ELR (cell line): ENCODE measurements at regions not wholly inside any gene's neighbourhood (a gene's known extent, or its start where the extent isn't known, plus 50 kb on each side); places are given as distances from the start of the nearest gene placed in this dataset.
"Not testable (repeated sequence)": the region's sequence is repeated elsewhere in the genome, so short reads cannot be mapped to it uniquely, and the experiment has no call there.

Experiments
- DNase-seq: peaks from one replicate; pipeline ENCODE4 v3.0.0-alpha.2; 2015; ENCODE audit warnings: low read depth

GRCh38 chr18:55953326-55953725 is 365.3 kb upstream of the TCF4 start:
- DNase-seq: no peak

GRCh38 chr18:55951738-55952137 is 363.7 kb upstream of the TCF4 start:
- not testable (repeated sequence) for DNase-seq

GRCh38 chr18:55950379-55951166 is 362.6 kb upstream of the TCF4 start:
- DNase-seq: no peak

GRCh38 chr18:55934821-55935220 is 346.8 kb upstream of the TCF4 start:
- DNase-seq: no peak

- no peak for DNase-seq
Observed at GRCh38 chr18:55932675-55933074, 344.7 kb upstream of the TCF4 start.

GRCh38 chr18:55927831-55928230 is 339.8 kb upstream of the TCF4 start:
- DNase-seq: peak; percentile 3

GRCh38 chr18:55925772-55926171 is 337.8 kb upstream of the TCF4 start:
- DNase-seq: no peak

GRCh38 chr18:55920063-55920462 is 332.1 kb upstream of the TCF4 start:
- no peak for DNase-seq

GRCh38 chr18:55918444-55918843 is 330.5 kb upstream of the TCF4 start:
- DNase-seq: peak; percentile 1

GRCh38 chr18:55912919-55913318 is 324.9 kb upstream of the TCF4 start:
- DNase-seq: no peak

GRCh38 chr18:55912071-55912470 is 324.1 kb upstream of the TCF4 start:
- no peak for DNase-seq

- no peak for DNase-seq
Observed at GRCh38 chr18:55910296-55910695, 322.3 kb upstream of the TCF4 start.

GRCh38 chr18:55908901-55909366 is 320.9 kb upstream of the TCF4 start:
- DNase-seq: no peak

- peak; percentile 5 for DNase-seq
Observed at GRCh38 chr18:55907453-55908175, 319.6 kb upstream of the TCF4 start.

- peak; percentile 59 for DNase-seq
Observed at GRCh38 chr18:55906536-55906935, 318.5 kb upstream of the TCF4 start.

GRCh38 chr18:55903911-55904310 is 315.9 kb upstream of the TCF4 start:
- no peak for DNase-seq

GRCh38 chr18:55900380-55900779 is 312.4 kb upstream of the TCF4 start:
- peak; percentile 9 for DNase-seq

GRCh38 chr18:55897091-55897689 is 309.2 kb upstream of the TCF4 start:
- no peak for DNase-seq

GRCh38 chr18:55893948-55894347 is 306.0 kb upstream of the TCF4 start:
- DNase-seq: no peak

GRCh38 chr18:55892862-55893813 is 305.1 kb upstream of the TCF4 start:
- DNase-seq: not testable (repeated sequence)

GRCh38 chr18:55886886-55887285 is 298.9 kb upstream of the TCF4 start:
- DNase-seq: peak; percentile 24

- DNase-seq: no peak
Observed at GRCh38 chr18:55884498-55884897, 296.5 kb upstream of the TCF4 start.
